ENCODE measurements at regions not wholly inside any gene's neighbourhood (a gene's known extent, or its start where the extent isn't known, plus 50 kb on each side); places are given as distances from the start of the nearest gene placed in this dataset.
"Not testable (repeated sequence)": the region's sequence is repeated elsewhere in the genome, so short reads cannot be mapped to it uniquely, and the experiment has no call there.

DNA sequence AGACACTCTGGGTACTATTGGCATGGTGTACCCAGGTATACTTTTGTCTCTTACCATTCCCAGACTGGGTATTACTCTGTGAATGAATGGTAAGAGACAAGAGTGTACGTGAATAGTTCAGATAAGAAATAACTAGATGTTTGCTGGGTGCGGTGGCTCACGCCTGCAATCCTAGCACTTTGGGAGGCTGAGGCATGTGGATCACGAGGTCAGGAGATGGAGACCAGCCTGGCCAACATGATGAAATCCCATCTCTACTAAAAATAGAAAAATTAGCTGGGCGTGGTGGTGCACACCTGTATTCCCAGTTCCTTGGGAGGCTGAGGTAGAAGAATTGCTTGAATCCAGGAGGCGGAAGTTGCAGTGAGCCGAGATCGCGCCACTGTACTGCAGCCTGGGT lies 75.8 kb upstream of the VKORC1L1 start:
- TF ChIP-seq, protein P1, sequence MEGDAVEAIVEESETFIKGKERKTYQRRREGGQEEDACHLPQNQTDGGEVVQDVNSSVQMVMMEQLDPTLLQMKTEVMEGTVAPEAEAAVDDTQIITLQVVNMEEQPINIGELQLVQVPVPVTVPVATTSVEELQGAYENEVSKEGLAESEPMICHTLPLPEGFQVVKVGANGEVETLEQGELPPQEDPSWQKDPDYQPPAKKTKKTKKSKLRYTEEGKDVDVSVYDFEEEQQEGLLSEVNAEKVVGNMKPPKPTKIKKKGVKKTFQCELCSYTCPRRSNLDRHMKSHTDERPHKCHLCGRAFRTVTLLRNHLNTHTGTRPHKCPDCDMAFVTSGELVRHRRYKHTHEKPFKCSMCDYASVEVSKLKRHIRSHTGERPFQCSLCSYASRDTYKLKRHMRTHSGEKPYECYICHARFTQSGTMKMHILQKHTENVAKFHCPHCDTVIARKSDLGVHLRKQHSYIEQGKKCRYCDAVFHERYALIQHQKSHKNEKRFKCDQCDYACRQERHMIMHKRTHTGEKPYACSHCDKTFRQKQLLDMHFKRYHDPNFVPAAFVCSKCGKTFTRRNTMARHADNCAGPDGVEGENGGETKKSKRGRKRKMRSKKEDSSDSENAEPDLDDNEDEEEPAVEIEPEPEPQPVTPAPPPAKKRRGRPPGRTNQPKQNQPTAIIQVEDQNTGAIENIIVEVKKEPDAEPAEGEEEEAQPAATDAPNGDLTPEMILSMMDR (IDR thresholded peaks at IDR 0.05; ENCODE audit: poor library complexity) = not testable (repeated sequence)
- TF ChIP-seq EZH2 (IDR thresholded peaks at IDR 0.05; ENCODE audit: borderline replicate concordance); EZH2phosphoT487 (IDR thresholded peaks at IDR 0.05; ENCODE audit: low read depth, severe bottlenecking, unreplicated experiment): not testable (repeated sequence)
